B cell (primary cell): ENCODE measurements at regions not wholly inside any gene's neighbourhood (a gene's known extent, or its start where the extent isn't known, plus 50 kb on each side); places are given as distances from the start of the nearest gene placed in this dataset.

Experiments used
- CTCF ChIP-seq: fragments of 200-600 bp; IDR thresholded peaks from one replicate; pipeline ENCODE4 v1.8.0; 2022; ENCODE audit warnings: antibody characterized with exemption, mild to moderate bottlenecking
- EZH2 ChIP-seq: IDR thresholded peaks from 2 replicates; pipeline ENCODE4 v1.6.1; 2012; ENCODE audit warnings: borderline replicate concordance, low read depth, mild to moderate bottlenecking, moderate library complexity, low read length; ENCODE audit not compliant: insufficient read depth, poor library complexity, severe bottlenecking

DNA sequence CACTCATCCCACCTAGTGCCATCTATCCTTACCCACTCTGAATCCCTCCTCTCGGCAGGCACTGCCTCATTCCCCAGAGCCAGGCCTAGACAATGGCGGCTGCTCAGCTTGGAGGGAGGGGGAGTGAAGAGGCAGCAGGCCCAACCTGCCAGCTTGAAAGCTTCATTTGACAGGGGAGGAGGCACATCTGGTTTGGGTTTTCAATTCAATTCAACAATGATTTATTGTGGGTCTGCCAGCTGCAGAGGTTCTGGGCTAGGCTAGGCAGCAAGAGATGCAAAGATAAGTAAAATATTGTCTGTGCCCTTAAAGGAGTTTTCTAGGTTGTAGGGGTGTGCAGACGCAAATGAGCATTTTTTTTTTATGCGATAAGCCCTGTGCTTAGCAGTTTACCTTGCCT, 58.5 kb downstream of the RTL9 start:
- no peak for TF ChIP-seq CTCF
- TF ChIP-seq EZH2: no peak
